Hematopoietic multipotent progenitor cell treated with erythropoietin and hydrocortisone succinate and interleukin-3 and kit ligand, for 4 days (in vitro differentiated cells): ENCODE measurements at regions not wholly inside any gene's neighbourhood (a gene's known extent, or its start where the extent isn't known, plus 50 kb on each side); places are given as distances from the start of the nearest gene placed in this dataset.
"Not testable (repeated sequence)": the region's sequence is repeated elsewhere in the genome, so short reads cannot be mapped to it uniquely, and the experiment has no call there.

Experiments
- DNase-seq: peaks from one replicate; pipeline ENCODE4 v3.0.0-alpha.2; 2015

GRCh38 chr5:86565197-86565789 is 52.4 kb upstream of the COX7C start:
- peak; percentile 57 for DNase-seq

DNA sequence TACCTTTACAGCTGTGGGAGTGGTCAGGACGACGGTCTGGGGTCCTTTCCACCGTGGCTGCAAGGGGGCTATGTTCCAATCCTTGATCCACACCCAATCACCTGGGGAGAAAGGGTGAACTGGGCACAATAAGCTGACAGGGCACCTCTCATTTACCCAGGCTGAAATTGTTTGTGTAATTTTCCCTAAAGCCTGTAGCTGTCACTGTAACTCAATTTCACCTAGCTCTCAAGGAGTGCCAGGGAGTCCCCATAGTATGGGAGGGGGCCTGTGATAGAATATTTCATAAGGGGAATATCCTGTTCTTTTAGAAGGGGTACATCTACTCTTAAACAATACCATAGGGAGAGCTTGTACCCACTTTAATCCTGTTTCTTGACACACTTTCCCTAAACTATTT is 51.7 kb upstream of the COX7C start:
- DNase-seq, result not testable (repeated sequence)
